GM12875 (cell line): ENCODE measurements at regions not wholly inside any gene's neighbourhood (a gene's known extent, or its start where the extent isn't known, plus 50 kb on each side); places are given as distances from the start of the nearest gene placed in this dataset.

ENCODE experiments used
- H3K4me3 ChIP-seq: one replicate; pipeline ENCODE4 v1.5.1; 2011; ENCODE audit warnings: low read depth, low read length, control low read depth
- TF ChIP-seq, protein P1 (sequence below): IDR thresholded peaks from 2 replicates; pipeline ENCODE4 v1.5.1; 2011; ENCODE audit warnings: low read depth, mild to moderate bottlenecking, control low read depth, inconsistent platforms, low read length, moderate library complexity, borderline replicate concordance; ENCODE audit not compliant: insufficient read depth

DNA sequence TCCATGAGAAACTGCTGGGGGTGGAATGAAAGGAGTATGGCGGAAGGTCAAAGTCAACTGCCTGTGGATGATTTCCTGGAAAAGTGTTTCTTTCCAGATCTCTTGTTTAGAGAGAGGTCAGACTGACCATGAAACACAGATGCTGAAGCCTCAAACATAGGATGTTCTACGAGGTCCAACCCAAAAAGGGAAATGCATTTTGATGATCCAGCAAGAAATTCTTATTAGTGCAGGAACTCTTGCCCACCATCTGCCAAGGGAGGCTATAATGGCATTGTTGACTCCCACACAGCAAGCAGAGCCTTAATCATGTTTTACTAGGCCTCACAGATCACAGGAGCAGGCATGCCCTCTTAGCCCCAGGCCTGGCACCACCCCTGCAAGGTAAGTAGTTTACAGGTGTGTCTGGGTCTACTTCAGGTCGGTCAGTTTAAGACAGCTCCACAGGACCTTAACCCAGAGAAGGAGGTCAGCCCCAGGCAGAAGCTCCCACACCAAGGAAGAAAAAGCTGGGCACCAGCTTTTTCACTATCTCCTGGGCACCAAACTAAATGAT is 67.6 kb upstream of the CNKSR3 start:
- TF ChIP-seq, protein P1, sequence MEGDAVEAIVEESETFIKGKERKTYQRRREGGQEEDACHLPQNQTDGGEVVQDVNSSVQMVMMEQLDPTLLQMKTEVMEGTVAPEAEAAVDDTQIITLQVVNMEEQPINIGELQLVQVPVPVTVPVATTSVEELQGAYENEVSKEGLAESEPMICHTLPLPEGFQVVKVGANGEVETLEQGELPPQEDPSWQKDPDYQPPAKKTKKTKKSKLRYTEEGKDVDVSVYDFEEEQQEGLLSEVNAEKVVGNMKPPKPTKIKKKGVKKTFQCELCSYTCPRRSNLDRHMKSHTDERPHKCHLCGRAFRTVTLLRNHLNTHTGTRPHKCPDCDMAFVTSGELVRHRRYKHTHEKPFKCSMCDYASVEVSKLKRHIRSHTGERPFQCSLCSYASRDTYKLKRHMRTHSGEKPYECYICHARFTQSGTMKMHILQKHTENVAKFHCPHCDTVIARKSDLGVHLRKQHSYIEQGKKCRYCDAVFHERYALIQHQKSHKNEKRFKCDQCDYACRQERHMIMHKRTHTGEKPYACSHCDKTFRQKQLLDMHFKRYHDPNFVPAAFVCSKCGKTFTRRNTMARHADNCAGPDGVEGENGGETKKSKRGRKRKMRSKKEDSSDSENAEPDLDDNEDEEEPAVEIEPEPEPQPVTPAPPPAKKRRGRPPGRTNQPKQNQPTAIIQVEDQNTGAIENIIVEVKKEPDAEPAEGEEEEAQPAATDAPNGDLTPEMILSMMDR = no peak
- no peak overlapping the region for H3K4me3 ChIP-seq

DNA sequence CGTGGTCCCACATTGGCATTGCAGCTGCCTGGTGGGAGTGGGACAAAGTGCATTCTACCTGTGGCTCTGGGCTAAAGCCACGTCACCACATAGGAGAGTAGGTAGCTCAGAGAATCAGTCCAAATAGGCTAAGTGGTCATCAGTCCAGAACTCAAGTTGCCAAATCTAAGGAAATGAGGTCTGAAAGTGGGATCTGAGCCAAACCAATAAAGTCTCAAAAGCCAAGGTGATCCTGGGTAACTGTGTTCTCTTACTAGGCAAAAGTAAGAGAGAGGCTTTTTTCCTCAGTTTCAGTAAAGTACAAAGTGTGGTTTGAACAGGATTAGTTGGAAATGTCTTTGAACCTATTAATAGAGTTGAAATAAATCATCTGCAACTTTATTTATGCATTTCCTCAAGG is 68.6 kb upstream of the CNKSR3 start:
- TF ChIP-seq, protein P1 = no peak
- H3K4me3 ChIP-seq = no peak overlapping the region

DNA sequence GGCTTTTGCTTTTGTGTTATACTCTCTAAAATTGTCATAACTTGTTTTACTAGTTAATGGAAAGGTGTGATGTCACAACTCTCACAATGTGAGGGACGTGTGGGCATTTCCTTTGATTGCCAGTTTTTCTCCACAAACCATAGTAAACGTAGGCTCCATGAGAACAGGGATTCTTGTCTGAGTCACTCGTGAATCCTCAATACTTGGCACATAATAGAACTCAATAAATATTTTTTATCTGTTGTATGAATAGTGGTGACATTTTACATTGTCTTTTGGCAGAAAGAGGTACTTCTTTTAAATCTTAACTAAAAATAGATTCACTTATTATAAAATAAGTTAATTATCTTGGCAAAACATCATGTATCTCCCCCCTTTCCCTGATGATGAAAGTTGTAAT is 69.0 kb upstream of the CNKSR3 start:
- H3K4me3 ChIP-seq = no peak overlapping the region
- TF ChIP-seq, protein P1 = no peak

DNA sequence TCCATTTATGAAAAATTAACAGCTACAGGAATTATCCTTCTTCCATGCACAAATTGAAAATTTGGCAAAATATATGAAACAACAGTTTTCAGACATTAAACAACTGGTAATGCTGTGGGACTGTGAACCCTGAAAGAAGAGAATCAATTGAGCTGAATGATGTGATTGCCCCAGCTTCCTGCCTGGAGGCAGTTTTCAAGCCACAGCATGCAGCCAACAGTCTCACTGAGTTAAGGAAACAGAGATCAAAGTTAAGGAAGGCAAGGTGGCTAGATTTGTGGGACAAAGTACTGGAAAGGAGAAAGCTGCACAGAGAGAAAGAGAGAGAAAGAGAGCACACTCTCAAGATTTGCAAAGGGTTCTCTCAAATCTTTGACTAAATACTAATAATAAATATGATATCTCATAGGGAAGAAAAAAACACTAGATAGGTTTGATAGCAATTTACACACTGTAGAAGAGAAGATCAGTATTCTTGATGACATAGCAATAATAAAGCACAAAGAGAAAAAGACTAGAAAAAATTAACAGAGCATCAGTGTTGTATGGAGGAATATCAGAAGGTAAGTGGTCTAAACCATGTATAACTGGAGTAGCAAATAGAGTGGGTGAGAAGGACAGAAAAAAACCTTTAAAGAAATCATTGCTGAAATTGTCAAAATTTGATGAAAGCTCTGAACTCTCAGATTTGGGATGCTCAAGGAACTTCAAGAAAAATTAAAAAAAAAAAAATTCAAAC is 70.1 kb upstream of the CNKSR3 start:
- H3K4me3 ChIP-seq = no peak overlapping the region
- TF ChIP-seq, protein P1 = no peak

GRCh38 chr6:154582696-154583095 is 72.2 kb upstream of the CNKSR3 start:
- TF ChIP-seq, protein P1 = no peak

GRCh38 chr6:154583546-154584188 is 73.2 kb upstream of the CNKSR3 start:
- TF ChIP-seq, protein P1 = no peak
- H3K4me3 ChIP-seq = no peak overlapping the region

More at GRCh38 chr6:154582696-154583095, 72.2 kb upstream of the CNKSR3 start:
- no peak overlapping the region for H3K4me3 ChIP-seq
